ENCODE measurements at regions not wholly inside any gene's neighbourhood (a gene's known extent, or its start where the extent isn't known, plus 50 kb on each side); places are given as distances from the start of the nearest gene placed in this dataset.

- TF ChIP-seq ZNF146 (tag by site-specific recombination; IDR thresholded peaks at IDR 0.05) (no peak), YY1 (tag by site-specific recombination; IDR thresholded peaks at IDR 0.05) (no peak), ZNF133 (tag by site-specific recombination; IDR thresholded peaks at IDR 0.05) (no peak), ZNF747 (tag by site-specific recombination; IDR thresholded peaks at IDR 0.05) (no peak)
Observed at GRCh38 chr1:166573199-166573598, 266.1 kb upstream of the POGK start (continued).

GRCh38 chr1:166579557-166580501, 259.4 kb upstream of the POGK start:
- H3K36me3 ChIP-seq (ENCODE audit: control insufficient read depth in 2 of 2, insufficient read depth in 1 of 2, low read length in 2 of 2) = no peaks in the 10 kb centered on the region
- POLR2A ChIA-PET = no interaction called here
- TF ChIP-seq SP7 (tag by site-specific recombination; IDR thresholded peaks at IDR 0.05) = no peak
- TF ChIP-seq ZNF114 (tag by site-specific recombination; IDR thresholded peaks at IDR 0.05) = no peak
- TF ChIP-seq INSM2 (tag by site-specific recombination; IDR thresholded peaks at IDR 0.05) = no peak
- TF ChIP-seq ZNF16 (tag by site-specific recombination; IDR thresholded peaks at IDR 0.05; ENCODE audit: low read depth) = no peak
- TF ChIP-seq ZNF10 (tag by site-specific recombination; IDR thresholded peaks at IDR 0.05) = no peak
- no peak for TF ChIP-seq ZNF23 (tag by site-specific recombination; IDR thresholded peaks at IDR 0.05; ENCODE audit: borderline replicate concordance)
- no peak for TF ChIP-seq EGR2 (tag by site-specific recombination; IDR thresholded peaks at IDR 0.05; ENCODE audit: low read depth)
- CTCF ChIA-PET = no interaction called here
- H3K4me3 ChIP-seq (ENCODE audit: low read depth, low read length) = no peak overlapping the region
- no peak overlapping the region for H3K27ac ChIP-seq (ENCODE audit: extremely low read depth, low read depth, low read length)
- no peaks in the 10 kb centered on the region for H3K4me1 ChIP-seq (ENCODE audit: control insufficient read depth, insufficient read depth, low read length)
- H3K9me3 ChIP-seq (ENCODE audit: control insufficient read depth, insufficient read depth, low read depth, low read length) = no peaks in the 10 kb centered on the region

GRCh38 chr1:166588741-166589140, 250.5 kb upstream of the POGK start:
- H3K36me3 ChIP-seq (ENCODE audit: control insufficient read depth in 2 of 2, insufficient read depth in 1 of 2, low read length in 2 of 2) = no peaks in the 10 kb centered on the region
- H3K27ac ChIP-seq (ENCODE audit: extremely low read depth, low read depth, low read length) = no peak overlapping the region
- no peaks in the 10 kb centered on the region for H3K4me1 ChIP-seq (ENCODE audit: control insufficient read depth, insufficient read depth, low read length)
- TF ChIP-seq ZNF621 (tag by site-specific recombination; IDR thresholded peaks at IDR 0.05) (no peak), HOXA7 (CRISPR knock-in tag; IDR thresholded peaks at IDR 0.05; ENCODE audit: borderline replicate concordance) (no peak), MZF1 (tag by site-specific recombination; IDR thresholded peaks at IDR 0.05; ENCODE audit: borderline replicate concordance) (no peak), ZNF571 (tag by site-specific recombination; IDR thresholded peaks at IDR 0.05) (no peak), ZNF768 (tag by site-specific recombination; IDR thresholded peaks at IDR 0.05) (no peak), ZNF701 (tag by site-specific recombination; IDR thresholded peaks at IDR 0.05) (no peak), PBX3 (CRISPR knock-in tag; IDR thresholded peaks at IDR 0.05) (no peak), ZFP69B (tag by site-specific recombination; IDR thresholded peaks at IDR 0.05) (no peak), ZNF324 (tag by site-specific recombination; IDR thresholded peaks at IDR 0.05) (no peak), ZNF366 (tag by site-specific recombination; conservative IDR thresholded peaks at IDR 0.05) (no peak), AEBP2 (tag by site-specific recombination; IDR thresholded peaks at IDR 0.05; ENCODE audit: borderline replicate concordance) (no peak), ZNF157 (tag by site-specific recombination; IDR thresholded peaks at IDR 0.05) (no peak)
- TF ChIP-seq, protein P1, sequence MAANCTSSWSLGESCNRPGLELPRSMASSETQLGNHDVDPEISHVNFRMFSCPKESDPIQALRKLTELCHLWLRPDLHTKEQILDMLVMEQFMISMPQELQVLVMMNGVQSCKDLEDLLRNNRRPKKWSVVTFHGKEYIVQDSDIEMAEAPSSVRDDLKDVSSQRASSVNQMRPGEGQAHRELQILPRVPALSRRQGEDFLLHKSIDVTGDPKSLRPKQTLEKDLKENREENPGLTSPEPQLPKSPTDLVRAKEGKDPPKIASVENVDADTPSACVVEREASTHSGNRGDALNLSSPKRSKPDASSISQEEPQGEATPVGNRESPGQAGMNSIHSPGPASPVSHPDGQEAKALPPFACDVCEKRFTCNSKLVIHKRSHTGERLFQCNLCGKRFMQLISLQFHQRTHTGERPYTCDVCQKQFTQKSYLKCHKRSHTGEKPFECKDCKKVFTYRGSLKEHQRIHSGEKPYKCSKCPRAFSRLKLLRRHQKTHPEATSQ (tag by site-specific recombination; IDR thresholded peaks at IDR 0.05) = no peak
- POLR2A ChIA-PET = no interaction called here
- CTCF ChIA-PET = no interaction called here
- no peak overlapping the region for H3K4me3 ChIP-seq (ENCODE audit: low read depth, low read length)
- H3K9me3 ChIP-seq (ENCODE audit: control insufficient read depth, insufficient read depth, low read depth, low read length) = no peaks in the 10 kb centered on the region
